ENCODE measurements at regions not wholly inside any gene's neighbourhood (a gene's known extent, or its start where the extent isn't known, plus 50 kb on each side); places are given as distances from the start of the nearest gene placed in this dataset.

GRCh38 chr6:55997223-55997874, 122.0 kb upstream of the BMP5 start:
- Mint-ChIP-seq H3K36me3 (ENCODE audit: low read depth) (peaks cover 15% of the 10 kb centered on the region), H3K27me3 (ENCODE audit: low read depth) (no peaks in the 10 kb centered on the region), H3K27ac (ENCODE audit: unreplicated experiment) (no peak overlapping the region), H3K4me3 (no peak overlapping the region), H3K4me1 (no peaks in the 10 kb centered on the region), H3K9me3 (peaks cover 12% of the 10 kb centered on the region)
- no peak for TF ChIP-seq CTCF (conservative IDR thresholded peaks at IDR 0.05)
- DNase-seq (ENCODE audit: low read depth, low spot score): no peak

DNA sequence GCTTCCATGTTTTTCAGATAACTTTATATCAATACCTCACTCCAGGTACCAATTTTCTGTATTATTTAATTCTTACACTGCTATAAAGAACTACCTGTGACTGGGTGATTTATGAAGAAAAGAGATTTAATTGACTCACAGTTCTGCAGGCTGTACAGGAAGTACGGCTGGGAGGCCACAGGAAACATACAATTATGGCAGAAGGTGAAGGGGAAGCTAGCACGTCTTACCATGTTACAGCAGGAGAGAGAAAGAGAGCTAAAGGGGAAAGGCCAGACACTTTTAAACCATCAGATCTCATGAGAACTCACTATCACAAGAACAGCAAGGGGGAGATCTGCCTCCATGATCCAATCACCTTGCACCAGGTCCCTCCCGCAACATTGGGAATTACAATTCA, 119.1 kb upstream of the BMP5 start:
- no peaks in the 10 kb centered on the region for H3K4me1 Mint-ChIP-seq
- no peak for TF ChIP-seq CTCF (conservative IDR thresholded peaks at IDR 0.05)
- H3K4me3 Mint-ChIP-seq: no peak overlapping the region
- H3K36me3 Mint-ChIP-seq (ENCODE audit: low read depth): peaks cover 17% of the 10 kb centered on the region
- H3K27ac Mint-ChIP-seq (ENCODE audit: unreplicated experiment): no peak overlapping the region
- no peak for DNase-seq (ENCODE audit: low read depth, low spot score)
- H3K9me3 Mint-ChIP-seq: peaks cover 21% of the 10 kb centered on the region
- no peaks in the 10 kb centered on the region for H3K27me3 Mint-ChIP-seq (ENCODE audit: low read depth)

GRCh38 chr6:55993418-55993817, 118.0 kb upstream of the BMP5 start:
- DNase-seq (ENCODE audit: low read depth, low spot score): no peak
- no peak for TF ChIP-seq CTCF (conservative IDR thresholded peaks at IDR 0.05)
- H3K27ac Mint-ChIP-seq (ENCODE audit: unreplicated experiment): no peak overlapping the region
- H3K4me3 Mint-ChIP-seq: no peak overlapping the region
- peaks cover 17% of the 10 kb centered on the region for H3K36me3 Mint-ChIP-seq (ENCODE audit: low read depth)
- no peaks in the 10 kb centered on the region for H3K27me3 Mint-ChIP-seq (ENCODE audit: low read depth)
- H3K9me3 Mint-ChIP-seq: peaks cover 21% of the 10 kb centered on the region
- no peaks in the 10 kb centered on the region for H3K4me1 Mint-ChIP-seq

DNA sequence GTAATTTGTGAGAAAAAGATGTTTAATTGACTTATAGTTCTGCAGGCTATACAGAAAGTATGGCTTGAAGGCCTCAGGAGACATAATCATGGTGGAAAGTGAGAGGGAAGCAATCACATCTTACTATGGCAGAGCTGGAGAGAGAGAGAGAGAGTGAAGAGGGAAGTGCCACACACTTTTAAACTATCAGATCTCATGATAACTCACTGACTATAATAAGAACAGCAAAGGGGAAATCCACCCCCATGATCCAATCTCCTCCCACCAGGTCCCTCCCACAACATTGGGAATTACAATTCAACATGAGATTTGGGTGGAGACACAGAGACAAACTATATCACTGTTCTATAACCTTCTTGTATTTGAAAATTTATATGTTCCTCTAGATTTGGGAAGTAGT, 117.2 kb upstream of the BMP5 start:
- DNase-seq (ENCODE audit: low read depth, low spot score): no peak
- H3K36me3 Mint-ChIP-seq (ENCODE audit: low read depth): peaks cover 17% of the 10 kb centered on the region
- no peaks in the 10 kb centered on the region for H3K27me3 Mint-ChIP-seq (ENCODE audit: low read depth)
- H3K4me3 Mint-ChIP-seq: no peak overlapping the region
- no peak for TF ChIP-seq CTCF (conservative IDR thresholded peaks at IDR 0.05)
- no peak overlapping the region for H3K27ac Mint-ChIP-seq (ENCODE audit: unreplicated experiment)
- no peaks in the 10 kb centered on the region for H3K4me1 Mint-ChIP-seq
- peaks cover 21% of the 10 kb centered on the region for H3K9me3 Mint-ChIP-seq

DNA sequence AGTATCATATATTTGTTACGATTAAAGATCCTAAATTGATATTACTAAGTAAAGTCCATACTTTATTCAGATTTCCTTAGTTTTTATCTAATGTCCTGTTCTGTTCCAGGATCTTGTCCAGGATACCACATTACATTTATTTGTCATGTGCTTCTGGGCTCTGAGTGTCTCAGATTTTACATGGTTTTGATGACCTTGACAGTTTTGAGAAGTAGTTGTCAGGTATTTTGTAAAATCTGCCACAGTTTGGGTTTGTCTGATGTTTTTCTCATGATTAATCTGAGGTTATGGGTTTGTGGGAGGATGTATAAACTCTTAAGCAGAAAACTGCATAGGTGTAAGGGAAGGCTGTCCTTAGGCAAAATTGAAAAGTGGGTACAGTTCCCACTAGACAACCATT, 109.9 kb upstream of the BMP5 start:
- no peak for DNase-seq (ENCODE audit: low read depth, low spot score)
- H3K36me3 Mint-ChIP-seq (ENCODE audit: low read depth): no peaks in the 10 kb centered on the region
- H3K4me3 Mint-ChIP-seq: no peak overlapping the region
- no peak overlapping the region for H3K27ac Mint-ChIP-seq (ENCODE audit: unreplicated experiment)
- peaks cover 10% of the 10 kb centered on the region for H3K9me3 Mint-ChIP-seq
- no peaks in the 10 kb centered on the region for H3K27me3 Mint-ChIP-seq (ENCODE audit: low read depth)
- TF ChIP-seq CTCF (conservative IDR thresholded peaks at IDR 0.05): no peak
- no peaks in the 10 kb centered on the region for H3K4me1 Mint-ChIP-seq
